Loucy (cell line): ENCODE measurements at regions not wholly inside any gene's neighbourhood (a gene's known extent, or its start where the extent isn't known, plus 50 kb on each side); places are given as distances from the start of the nearest gene placed in this dataset.

Experiments used
- EZH2phosphoT487 ChIP-seq: fragments of 200-600 bp; IDR thresholded peaks from 2 replicates; pipeline ENCODE4 v1.6.1; 2018; ENCODE audit warnings: antibody characterized with exemption, mild to moderate bottlenecking, moderate library complexity, borderline replicate concordance
- TF ChIP-seq, protein P1 (sequence below): fragments of 200-600 bp; sonication (generic); conservative IDR thresholded peaks from 2 replicates; pipeline ENCODE4 v1.5.1; 2014; ENCODE audit warnings: mild to moderate bottlenecking, antibody characterized with exemption, low read length

DNA sequence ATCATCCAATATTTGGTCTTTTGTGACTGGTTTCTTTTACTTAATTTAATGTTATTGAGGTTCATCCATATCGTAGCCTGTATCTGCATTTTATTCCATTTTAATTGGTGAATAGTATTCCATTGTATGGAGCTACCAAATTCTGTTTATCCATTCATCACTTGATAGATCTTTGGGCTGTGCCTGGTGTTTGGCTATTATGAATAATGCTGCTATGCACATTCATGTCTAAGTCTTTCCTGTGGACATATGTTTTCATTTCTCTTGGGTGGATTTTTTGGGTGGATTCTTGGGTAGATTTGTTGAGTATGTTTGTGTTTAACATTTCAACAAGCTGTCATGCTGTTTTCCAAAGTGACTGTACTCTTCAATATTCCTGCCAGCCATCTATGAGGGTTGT lies 52.5 kb upstream of the NEDD4L start:
- TF ChIP-seq, protein P1, sequence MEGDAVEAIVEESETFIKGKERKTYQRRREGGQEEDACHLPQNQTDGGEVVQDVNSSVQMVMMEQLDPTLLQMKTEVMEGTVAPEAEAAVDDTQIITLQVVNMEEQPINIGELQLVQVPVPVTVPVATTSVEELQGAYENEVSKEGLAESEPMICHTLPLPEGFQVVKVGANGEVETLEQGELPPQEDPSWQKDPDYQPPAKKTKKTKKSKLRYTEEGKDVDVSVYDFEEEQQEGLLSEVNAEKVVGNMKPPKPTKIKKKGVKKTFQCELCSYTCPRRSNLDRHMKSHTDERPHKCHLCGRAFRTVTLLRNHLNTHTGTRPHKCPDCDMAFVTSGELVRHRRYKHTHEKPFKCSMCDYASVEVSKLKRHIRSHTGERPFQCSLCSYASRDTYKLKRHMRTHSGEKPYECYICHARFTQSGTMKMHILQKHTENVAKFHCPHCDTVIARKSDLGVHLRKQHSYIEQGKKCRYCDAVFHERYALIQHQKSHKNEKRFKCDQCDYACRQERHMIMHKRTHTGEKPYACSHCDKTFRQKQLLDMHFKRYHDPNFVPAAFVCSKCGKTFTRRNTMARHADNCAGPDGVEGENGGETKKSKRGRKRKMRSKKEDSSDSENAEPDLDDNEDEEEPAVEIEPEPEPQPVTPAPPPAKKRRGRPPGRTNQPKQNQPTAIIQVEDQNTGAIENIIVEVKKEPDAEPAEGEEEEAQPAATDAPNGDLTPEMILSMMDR = no peak
- no peak for TF ChIP-seq EZH2phosphoT487
